SU-DHL-6 (cell line): ENCODE measurements at regions not wholly inside any gene's neighbourhood (a gene's known extent, or its start where the extent isn't known, plus 50 kb on each side); places are given as distances from the start of the nearest gene placed in this dataset.
A peak's percentile ranks its signal among the peaks of the same experiment; 100 is the strongest.

Source experiments
- H2AFZ ChIP-seq: fragments of 200-600 bp; sonication (generic); 2 replicates; pipeline ENCODE4 v1.6.1; 2014; ENCODE audit warnings: low read depth, mild to moderate bottlenecking, moderate library complexity, mixed read lengths, antibody characterized with exemption, low read length; ENCODE audit not compliant: severe bottlenecking
- H3F3A ChIP-seq: fragments of 200-600 bp; shearing (Covaris generic); 2 replicates; pipeline ENCODE4 v1.6.0; 2016; ENCODE audit warnings: antibody characterized with exemption, mild to moderate bottlenecking; ENCODE audit not compliant: insufficient read depth
- H3K27ac ChIP-seq: fragments of 200-600 bp; sonication (generic); 2 replicates; pipeline ENCODE4 v1.5.1; 2016; ENCODE audit warnings: low read depth, mild to moderate bottlenecking, low read length, moderate library complexity, mixed read lengths
- H3K27me3 ChIP-seq: fragments of 200-600 bp; sonication (generic), shearing (Covaris generic); 2 replicates; pipeline ENCODE4 v1.6.0; 2014; ENCODE audit warnings: mild to moderate bottlenecking, low read length
- H3K36me3 ChIP-seq: fragments of 200-600 bp; sonication (generic); 2 replicates; pipeline ENCODE4 v1.6.1; 2014; ENCODE audit warnings: mild to moderate bottlenecking, low read length, mixed read lengths
- H3K4me2 ChIP-seq: fragments of 300-600, 200-600 bp; shearing (Covaris generic), sonication (generic); 2 replicates; pipeline ENCODE4 v1.6.0; 2014; ENCODE audit warnings: low read length, low read depth, mild to moderate bottlenecking; ENCODE audit not compliant: poor library complexity, severe bottlenecking
- H3K4me3 ChIP-seq: fragments of 200-600 bp; sonication (generic); 2 replicates; pipeline ENCODE4 v1.5.1; 2014; ENCODE audit warnings: antibody characterized with exemption, low read length, mild to moderate bottlenecking, mixed read lengths; ENCODE audit not compliant: insufficient read depth, poor library complexity, severe bottlenecking
- H3K79me2 ChIP-seq: fragments of 200-600 bp; sonication (generic); 2 replicates; pipeline ENCODE4 v1.6.1; 2014; ENCODE audit warnings: mild to moderate bottlenecking, low read length, moderate library complexity; ENCODE audit not compliant: insufficient read depth
- H3K9ac ChIP-seq: fragments of 200-600 bp; sonication (generic); 2 replicates; pipeline ENCODE4 v1.7.0; 2014; ENCODE audit warnings: mild to moderate bottlenecking, low read length
- H3K9me2 ChIP-seq: fragments of 200-600 bp; sonication (generic); replicated peaks from 2 replicates; pipeline ENCODE4 v1.6.1; 2014; ENCODE audit warnings: low read length; ENCODE audit not compliant: insufficient read depth
- H3K9me3 ChIP-seq: fragments of 200-600 bp; sonication (generic); 2 replicates; pipeline ENCODE4 v1.6.1; 2014; ENCODE audit warnings: low read length, mixed read lengths; ENCODE audit not compliant: insufficient read depth
- H4K20me1 ChIP-seq: fragments of 200-600 bp; sonication (generic); 2 replicates; pipeline ENCODE4 v1.6.1; 2014; ENCODE audit warnings: low read depth, mild to moderate bottlenecking, antibody characterized with exemption, low read length, moderate library complexity, mixed read lengths
- EZH2phosphoT487 ChIP-seq: fragments of 200-600 bp; sonication (generic), shearing (Covaris generic); conservative IDR thresholded peaks from 2 replicates; pipeline ENCODE4 v1.6.1; 2018; ENCODE audit warnings: mild to moderate bottlenecking, antibody characterized with exemption, low read length, moderate library complexity, mixed read lengths
- TF ChIP-seq, protein P1 (sequence below): fragments of 200-600 bp; sonication (generic); IDR thresholded peaks from one replicate; pipeline ENCODE4 v1.5.1; 2017; ENCODE audit warnings: antibody characterized with exemption, mild to moderate bottlenecking, low read length, moderate library complexity; ENCODE audit not compliant: insufficient read depth, poor library complexity, severe bottlenecking

DNA sequence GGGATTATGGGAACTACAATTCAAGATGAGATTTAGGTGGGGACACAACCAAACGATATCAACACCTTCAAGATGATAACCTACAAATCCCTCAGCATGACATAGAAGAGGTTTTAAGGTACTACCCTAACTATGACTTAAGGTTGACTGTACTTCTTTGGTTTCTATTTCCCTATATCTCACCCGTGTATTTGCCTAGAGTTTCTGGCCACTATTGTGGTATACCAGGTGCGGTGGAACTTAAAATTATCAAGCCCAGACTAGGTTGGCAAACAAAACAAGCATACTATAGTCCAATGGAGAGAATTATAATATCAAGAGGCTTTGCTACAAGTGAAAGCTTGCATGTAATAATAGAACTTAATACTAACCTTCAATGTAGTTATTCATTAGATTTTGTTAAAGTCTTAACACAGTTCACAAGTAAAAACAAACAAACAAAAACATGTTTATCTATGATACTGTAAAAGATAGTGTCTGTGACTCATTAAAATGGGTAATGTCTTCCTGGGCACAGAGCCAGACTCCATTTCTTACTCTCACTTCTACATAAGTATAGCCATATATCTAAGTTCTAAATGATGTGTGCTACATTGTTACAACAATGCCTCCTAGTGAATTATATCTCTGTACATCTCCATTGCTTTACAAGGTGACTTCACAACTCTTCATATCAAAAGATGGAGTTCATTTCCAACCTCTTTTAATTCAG is 479.1 kb downstream of the ZBBX start:
- Histone ChIP-seq H4K20me1 (no peaks in the 10 kb centered on the region), H3K9me3 (no peaks in the 10 kb centered on the region), H3K27me3 (no peaks in the 10 kb centered on the region), H3K36me3 (no peaks in the 10 kb centered on the region), H3K4me3 (no peak overlapping the region), H3K79me2 (no peaks in the 10 kb centered on the region), H2AFZ (no peak overlapping the region), H3K4me2 (no peak overlapping the region), H3K9me2 (no peaks in the 10 kb centered on the region), H3F3A (no peaks in the 10 kb centered on the region), H3K27ac (no peak overlapping the region), H3K9ac (no peak overlapping the region)
- TF ChIP-seq, protein P1, sequence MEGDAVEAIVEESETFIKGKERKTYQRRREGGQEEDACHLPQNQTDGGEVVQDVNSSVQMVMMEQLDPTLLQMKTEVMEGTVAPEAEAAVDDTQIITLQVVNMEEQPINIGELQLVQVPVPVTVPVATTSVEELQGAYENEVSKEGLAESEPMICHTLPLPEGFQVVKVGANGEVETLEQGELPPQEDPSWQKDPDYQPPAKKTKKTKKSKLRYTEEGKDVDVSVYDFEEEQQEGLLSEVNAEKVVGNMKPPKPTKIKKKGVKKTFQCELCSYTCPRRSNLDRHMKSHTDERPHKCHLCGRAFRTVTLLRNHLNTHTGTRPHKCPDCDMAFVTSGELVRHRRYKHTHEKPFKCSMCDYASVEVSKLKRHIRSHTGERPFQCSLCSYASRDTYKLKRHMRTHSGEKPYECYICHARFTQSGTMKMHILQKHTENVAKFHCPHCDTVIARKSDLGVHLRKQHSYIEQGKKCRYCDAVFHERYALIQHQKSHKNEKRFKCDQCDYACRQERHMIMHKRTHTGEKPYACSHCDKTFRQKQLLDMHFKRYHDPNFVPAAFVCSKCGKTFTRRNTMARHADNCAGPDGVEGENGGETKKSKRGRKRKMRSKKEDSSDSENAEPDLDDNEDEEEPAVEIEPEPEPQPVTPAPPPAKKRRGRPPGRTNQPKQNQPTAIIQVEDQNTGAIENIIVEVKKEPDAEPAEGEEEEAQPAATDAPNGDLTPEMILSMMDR: no peak
- TF ChIP-seq EZH2phosphoT487: no peak

DNA sequence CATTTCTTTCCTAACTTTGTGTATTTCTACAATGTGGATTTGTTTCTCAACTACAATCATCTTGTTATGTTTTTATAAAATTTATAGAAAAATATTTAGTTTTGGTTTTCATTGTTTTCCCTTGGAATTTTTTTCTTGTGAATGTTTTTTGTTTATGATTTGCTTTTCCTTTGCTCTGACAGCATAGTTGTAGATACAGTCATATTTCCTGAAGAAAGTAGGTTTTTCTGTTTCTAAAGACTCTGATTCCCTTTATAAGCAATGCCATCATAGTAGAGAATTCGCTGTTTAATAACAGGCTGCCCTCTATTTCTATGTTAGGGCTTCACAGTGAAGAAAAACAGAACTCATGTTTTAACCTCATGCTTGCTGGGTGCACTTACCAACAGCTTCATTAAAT is 482.3 kb downstream of the ZBBX start:
- no peaks in the 10 kb centered on the region for H3K9me3 ChIP-seq
- no peaks in the 10 kb centered on the region for H3K27me3 ChIP-seq
- H3K27ac ChIP-seq: no peak overlapping the region
- H3K9ac ChIP-seq: no peak overlapping the region
- no peak overlapping the region for H3K4me3 ChIP-seq
- H3K36me3 ChIP-seq: no peaks in the 10 kb centered on the region
- no peaks in the 10 kb centered on the region for H3F3A ChIP-seq
- peak overlapping the region; percentile 62 for H2AFZ ChIP-seq
- H3K9me2 ChIP-seq: no peaks in the 10 kb centered on the region
- no peaks in the 10 kb centered on the region for H3K79me2 ChIP-seq
- no peak overlapping the region for H3K4me2 ChIP-seq
- TF ChIP-seq, protein P1: no peak
- TF ChIP-seq EZH2phosphoT487: no peak
- H4K20me1 ChIP-seq: no peaks in the 10 kb centered on the region

DNA sequence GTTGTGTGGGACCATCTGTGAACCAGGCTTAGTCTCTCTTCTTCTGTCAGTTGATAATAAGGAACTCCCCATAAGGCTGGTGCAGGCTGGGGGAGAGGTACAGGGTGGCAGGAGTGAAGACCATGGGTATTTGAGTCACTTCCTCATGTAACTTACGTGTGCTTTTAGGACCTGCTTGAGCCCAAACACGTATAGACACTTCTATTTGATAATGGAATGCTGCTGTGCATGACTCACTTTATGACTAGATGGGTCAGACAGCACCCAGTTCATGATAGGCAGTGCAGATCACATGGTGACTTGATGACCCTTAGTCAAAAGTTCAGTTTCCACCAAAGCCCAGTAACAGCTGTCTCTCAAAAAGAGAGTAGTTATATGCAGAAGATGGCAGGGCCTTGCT is 490.9 kb downstream of the ZBBX start:
- Histone ChIP-seq H2AFZ (peak overlapping the region; percentile 66), H3K4me2 (no peak overlapping the region), H3K9me3 (no peaks in the 10 kb centered on the region), H3K9me2 (no peaks in the 10 kb centered on the region), H4K20me1 (no peaks in the 10 kb centered on the region), H3K4me3 (no peak overlapping the region), H3K27ac (no peak overlapping the region), H3K9ac (no peak overlapping the region), H3K27me3 (no peaks in the 10 kb centered on the region), H3K79me2 (no peaks in the 10 kb centered on the region), H3K36me3 (no peaks in the 10 kb centered on the region), H3F3A (no peaks in the 10 kb centered on the region)
- TF ChIP-seq, protein P1: no peak
